ENCODE measurements at regions not wholly inside any gene's neighbourhood (a gene's known extent, or its start where the extent isn't known, plus 50 kb on each side); places are given as distances from the start of the nearest gene placed in this dataset.

GRCh38 chr12:31804185-31804504 is 75.3 kb upstream of the AMN1 start:
- TF ChIP-seq CTCF (conservative IDR thresholded peaks at IDR 0.05 in 1 of 2, IDR thresholded peaks at IDR 0.05 in 1 of 2; ENCODE audit: extremely low read depth in 1 of 2, insufficient read depth in 1 of 2, low read depth in 1 of 2, low read length in 2 of 2) (no peak), EZH2 (IDR thresholded peaks at IDR 0.05; ENCODE audit: borderline replicate concordance, low read length) (no peak)

Measured in mammary epithelial cell (primary cell).